ENCODE measurements at regions not wholly inside any gene's neighbourhood (a gene's known extent, or its start where the extent isn't known, plus 50 kb on each side); places are given as distances from the start of the nearest gene placed in this dataset.
"Not testable (repeated sequence)": the region's sequence is repeated elsewhere in the genome, so short reads cannot be mapped to it uniquely, and the experiment has no call there.

GRCh38 chr1:219020846-219021245 is 152.8 kb upstream of the LYPLAL1 start:
- no peak for DNase-seq

GRCh38 chr1:219027146-219027673 is 146.5 kb upstream of the LYPLAL1 start:
- DNase-seq: no peak

- no peak for DNase-seq
These were observed 141.9 kb upstream of the LYPLAL1 start for GRCh38 chr1:219031809-219032208.

GRCh38 chr1:219038398-219038797 is 135.3 kb upstream of the LYPLAL1 start:
- no peak for DNase-seq

- DNase-seq: no peak
These were observed 134.5 kb upstream of the LYPLAL1 start for GRCh38 chr1:219039017-219039681.

- DNase-seq: no peak
These were observed 134.0 kb upstream of the LYPLAL1 start for GRCh38 chr1:219039682-219040154.

GRCh38 chr1:219040291-219040690 is 133.4 kb upstream of the LYPLAL1 start:
- no peak for DNase-seq

GRCh38 chr1:219041141-219041540 is 132.5 kb upstream of the LYPLAL1 start:
- DNase-seq: no peak

- no peak for DNase-seq
These were observed 131.9 kb upstream of the LYPLAL1 start for GRCh38 chr1:219041818-219042217.

GRCh38 chr1:219042769-219043168 is 130.9 kb upstream of the LYPLAL1 start:
- DNase-seq: no peak

GRCh38 chr1:219045246-219045645 is 128.4 kb upstream of the LYPLAL1 start:
- DNase-seq: no peak

GRCh38 chr1:219049501-219049900 is 124.2 kb upstream of the LYPLAL1 start:
- DNase-seq: no peak

GRCh38 chr1:219050086-219050821 is 123.4 kb upstream of the LYPLAL1 start:
- no peak for DNase-seq

GRCh38 chr1:219050822-219051125 is 122.9 kb upstream of the LYPLAL1 start:
- DNase-seq: no peak

GRCh38 chr1:219051547-219051946 is 122.1 kb upstream of the LYPLAL1 start:
- DNase-seq: no peak

GRCh38 chr1:219058891-219059820 is 114.5 kb upstream of the LYPLAL1 start:
- DNase-seq: no peak

- no peak for DNase-seq
These were observed 112.9 kb upstream of the LYPLAL1 start for GRCh38 chr1:219060798-219061197.

GRCh38 chr1:219062161-219062560 is 111.5 kb upstream of the LYPLAL1 start:
- DNase-seq: no peak

GRCh38 chr1:219066098-219066497 is 107.6 kb upstream of the LYPLAL1 start:
- no peak for DNase-seq

- DNase-seq: peak in 1 of 2 experiments; percentile 42
These were observed 106.9 kb upstream of the LYPLAL1 start for GRCh38 chr1:219066631-219067349.

- DNase-seq: no peak
These were observed 106.3 kb upstream of the LYPLAL1 start for GRCh38 chr1:219067350-219067712.

- DNase-seq: not testable (repeated sequence)
These were observed 103.3 kb upstream of the LYPLAL1 start for GRCh38 chr1:219070395-219070794.

- DNase-seq: no peak
These were observed 102.5 kb upstream of the LYPLAL1 start for GRCh38 chr1:219071209-219071608.

All from SW 1271 (cell line).